Small intestine (tissue), 7 donors: ENCODE measurements at regions not wholly inside any gene's neighbourhood (a gene's known extent, or its start where the extent isn't known, plus 50 kb on each side); places are given as distances from the start of the nearest gene placed in this dataset.

Source experiments
- DNase-seq, 2 donors: peaks; one replicate each; pipeline versions ENCODE4 v3.0.0 to v3.0.0-alpha.2; 2013
- FAIRE-seq: peaks from 2 replicates; lab custom pipeline; 2012; peaks lifted over from hg19 to GRCh38; lab: Jason Lieb, UNC
- H3K27ac ChIP-seq, 3 donors: one replicate each; pipeline ENCODE4 v1.5.1; 2013; ENCODE audit warnings: low read length in 2 of 3, mild to moderate bottlenecking in 2 of 3, control low read depth in 1 of 3, inconsistent platforms in 1 of 3, low read depth in 1 of 3, moderate library complexity in 1 of 3
- H3K27me3 ChIP-seq, 3 donors: one replicate each; pipeline ENCODE4 v1.6.1; 2013; ENCODE audit warnings: low read length in 3 of 3, inconsistent platforms in 1 of 3; ENCODE audit not compliant: control insufficient read depth in 3 of 3, insufficient read depth in 3 of 3
- H3K36me3 ChIP-seq, 3 donors: one replicate each; pipeline ENCODE4 v1.6.1; 2013; ENCODE audit warnings: low read length in 3 of 3, inconsistent platforms in 1 of 3, low read depth in 1 of 3, mild to moderate bottlenecking in 1 of 3, moderate library complexity in 1 of 3; ENCODE audit not compliant: control insufficient read depth in 3 of 3, insufficient read depth in 2 of 3
- H3K4me1 ChIP-seq, 3 donors: one replicate each; pipeline ENCODE4 v1.6.1; 2013; ENCODE audit warnings: low read length in 2 of 3, inconsistent platforms in 1 of 3, low read depth in 1 of 3, mild to moderate bottlenecking in 1 of 3, moderate library complexity in 1 of 3; ENCODE audit not compliant: control insufficient read depth in 3 of 3, insufficient read depth in 2 of 3
- H3K4me3 ChIP-seq, 3 donors: one replicate each; pipeline ENCODE4 v1.5.1; 2013; ENCODE audit warnings: low read length in 3 of 3, control low read depth in 1 of 3, inconsistent platforms in 1 of 3, low read depth in 1 of 3, mild to moderate bottlenecking in 1 of 3, moderate library complexity in 1 of 3
- H3K9me3 ChIP-seq, 2 donors: one replicate each; pipeline ENCODE4 v1.6.1; 2013; ENCODE audit warnings: low read depth in 1 of 2, low read length in 1 of 2; ENCODE audit not compliant: control insufficient read depth in 2 of 2, insufficient read depth in 1 of 2
- WGBS, 3 donors: extraction: QIAGEN DNeasy Blood & Tissue Kit; methylation state at CpG; one replicate each; pipeline ENCODE4 v1.1.7; 2013; 5-methylcytosine and 5-hydroxymethylcytosine counted together
- donor health status: healthy with polysubstance abuse.
- donor health status: control.
- donor health status: control.
- donor health status: Bipolar disorder and iron deficiency.
- donor health status: healthy.

GRCh38 chr2:8462899-8463648 lies 218.8 kb upstream of the ID2 start:
- DNase-seq: no peak
- Histone ChIP-seq H3K9me3 (no peaks in the 10 kb centered on the region), H3K36me3 (no peaks in the 10 kb centered on the region), H3K27me3 (no peaks in the 10 kb centered on the region), H3K27ac (no peak overlapping the region), H3K4me1 (peaks cover 0 to 14% (median 0%) of the 10 kb centered on the region in 3 donors), H3K4me3 (no peak overlapping the region)
- WGBS, 3 donors: 90 to 96% (median 96%) methylated on average over 18 of the region's 18 CpGs
- no peak for FAIRE-seq

DNA sequence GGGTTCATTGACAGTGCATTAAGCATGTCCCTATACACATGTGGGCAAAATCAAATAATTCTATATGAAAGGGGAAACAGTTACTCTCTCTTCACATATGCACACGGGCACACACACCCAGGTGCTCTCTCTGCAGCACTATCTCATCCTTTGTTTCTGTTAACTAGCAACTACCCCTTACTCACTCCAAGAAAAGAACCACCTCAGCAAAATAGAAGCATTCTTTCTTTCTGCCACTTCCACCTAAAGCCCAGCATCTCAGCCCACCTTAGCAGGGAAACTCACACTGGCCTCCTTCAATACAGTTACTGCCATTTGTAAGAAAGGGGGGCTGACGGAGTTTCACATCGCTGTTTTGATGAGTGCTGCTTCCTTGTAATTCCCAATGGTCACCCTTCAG lies 216.3 kb upstream of the ID2 start:
- Histone ChIP-seq H3K9me3 (no peaks in the 10 kb centered on the region), H3K4me1 (no peaks in the 10 kb centered on the region), H3K36me3 (no peaks in the 10 kb centered on the region), H3K27me3 (no peaks in the 10 kb centered on the region), H3K4me3 (no peak overlapping the region), H3K27ac (no peak overlapping the region)
- no peak for DNase-seq
- no peak for FAIRE-seq
- 89 to 99% (median 96%) methylated on average over 3 of the region's 3 CpGs for WGBS, 3 donors

DNA sequence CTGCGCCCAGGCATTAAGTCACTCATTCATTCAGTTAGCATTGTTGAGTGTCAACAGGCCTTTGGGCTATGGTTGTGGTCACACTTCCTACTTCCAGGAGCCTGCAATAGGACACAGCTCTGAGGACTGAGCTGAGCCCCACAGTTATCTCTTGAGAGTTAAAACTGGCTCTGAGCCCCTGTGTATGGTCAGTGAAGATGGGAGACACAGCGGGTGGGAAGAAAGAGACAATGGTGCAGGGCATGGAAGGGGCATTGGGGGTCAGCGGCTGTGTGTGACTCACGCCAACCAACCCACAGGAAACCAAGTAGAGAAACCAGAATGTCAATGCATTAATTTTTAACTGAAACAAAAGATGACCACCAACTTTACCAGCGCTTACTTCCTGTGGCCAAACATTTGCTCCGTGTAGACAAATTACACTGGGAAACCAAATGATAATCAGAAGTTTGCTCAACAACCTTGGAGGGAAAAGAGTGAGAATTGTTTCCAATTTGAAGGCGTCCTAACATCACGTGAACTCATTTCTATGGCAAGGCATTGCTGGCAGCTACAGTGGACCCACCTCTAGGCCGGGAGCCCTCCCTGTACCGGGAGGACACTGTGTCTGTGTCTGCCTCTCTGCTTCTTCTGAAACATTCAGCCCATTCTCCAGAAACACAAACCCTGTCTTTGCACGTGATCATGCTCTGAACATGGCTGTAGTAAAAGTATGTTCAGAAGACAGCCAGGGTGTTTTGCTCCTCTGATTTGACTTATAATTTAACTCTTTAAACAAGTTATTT lies 212.0 kb upstream of the ID2 start:
- no peak overlapping the region for H3K27ac ChIP-seq
- WGBS, 3 donors: 85 to 90% (median 87%) methylated on average over 11 of the region's 11 CpGs

GRCh38 chr2:8472545-8473323 lies 209.1 kb upstream of the ID2 start:
- H3K36me3 ChIP-seq: no peaks in the 10 kb centered on the region
- no peak for FAIRE-seq
- H3K9me3 ChIP-seq: no peaks in the 10 kb centered on the region
- H3K4me3 ChIP-seq: no peak overlapping the region
- WGBS, 3 donors: 42 to 66% (median 45%) methylated on average over 7 of the region's 7 CpGs
- H3K27me3 ChIP-seq: no peaks in the 10 kb centered on the region
- peak overlapping the region; percentile 45 to 97 (median 75) for H3K27ac ChIP-seq
- peak; percentile 64 to 79 for DNase-seq
- peaks cover 16 to 50% (median 22%) of the 10 kb centered on the region in 3 donors for H3K4me1 ChIP-seq

More for the DNA sequence above, 212.0 kb upstream of the ID2 start:
- no peaks in the 10 kb centered on the region for H3K36me3 ChIP-seq
- H3K4me1 ChIP-seq: peaks cover 4 to 28% (median 14%) of the 10 kb centered on the region in 3 donors
- FAIRE-seq: no peak
- no peaks in the 10 kb centered on the region for H3K27me3 ChIP-seq
- no peak overlapping the region for H3K4me3 ChIP-seq
- no peaks in the 10 kb centered on the region for H3K9me3 ChIP-seq
- no peak for DNase-seq

GRCh38 chr2:8475349-8476031 lies 206.4 kb upstream of the ID2 start:
- FAIRE-seq (no peak), DNase-seq (peak; percentile 93 to 94)
- no peaks in the 10 kb centered on the region for H3K36me3 ChIP-seq
- H3K27ac ChIP-seq: peak overlapping the region; percentile 36 to 97 (median 94)
- WGBS, 3 donors: 13 to 48% (median 27%) methylated on average over 13 of the region's 13 CpGs
- no peaks in the 10 kb centered on the region for H3K9me3 ChIP-seq
- H3K4me1 ChIP-seq: peaks cover 20 to 72% (median 30%) of the 10 kb centered on the region in 3 donors
- H3K4me3 ChIP-seq: no peak overlapping the region
- no peaks in the 10 kb centered on the region for H3K27me3 ChIP-seq

DNA sequence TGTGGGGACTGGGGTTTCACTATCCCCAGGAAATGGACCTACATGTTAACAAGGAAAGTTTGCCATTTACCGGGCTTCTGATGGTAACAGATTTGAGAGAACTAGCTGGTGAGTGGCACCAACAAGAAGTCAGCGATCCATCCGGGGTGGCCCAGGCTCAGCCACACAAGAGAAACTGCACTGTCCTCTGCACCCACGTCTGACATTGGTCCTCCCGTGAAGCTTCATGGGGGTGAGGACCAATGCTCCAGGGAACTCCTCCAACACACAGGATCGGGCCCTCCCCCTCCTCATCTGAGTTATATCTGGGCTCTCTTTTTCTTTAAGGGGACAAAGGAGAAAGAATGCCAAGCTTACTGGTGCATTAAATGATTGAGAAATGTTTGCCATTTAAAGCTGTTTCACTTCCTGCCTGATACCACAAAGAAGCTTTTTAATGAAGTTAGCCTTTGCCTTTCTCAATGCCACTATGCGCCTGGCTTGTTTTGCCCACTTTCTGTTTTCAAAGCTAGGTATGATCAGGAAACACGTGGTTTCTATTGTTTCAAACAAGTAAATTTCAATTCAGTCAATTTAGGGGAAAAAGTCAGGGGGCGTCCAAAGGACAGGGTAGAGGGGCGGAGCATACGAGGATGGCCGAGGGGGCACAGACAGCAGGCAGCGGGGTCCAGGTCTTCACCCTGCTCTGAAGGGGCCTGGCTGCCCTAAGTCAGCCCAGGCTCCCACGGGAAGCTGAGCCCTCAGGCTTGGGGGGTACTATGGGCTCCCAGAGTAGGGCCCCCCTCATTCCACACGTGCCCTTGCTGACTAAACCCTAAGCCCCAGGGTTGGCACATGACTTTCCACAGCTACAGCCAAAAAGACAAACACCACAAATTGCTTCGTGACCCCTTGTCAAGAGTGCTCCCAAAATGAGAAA lies 204.0 kb upstream of the ID2 start:
- DNase-seq: peak in 1 of 2 donors; percentile 40
- peak overlapping the region; percentile 73 to 86 (median 82) for H3K27ac ChIP-seq

DNA sequence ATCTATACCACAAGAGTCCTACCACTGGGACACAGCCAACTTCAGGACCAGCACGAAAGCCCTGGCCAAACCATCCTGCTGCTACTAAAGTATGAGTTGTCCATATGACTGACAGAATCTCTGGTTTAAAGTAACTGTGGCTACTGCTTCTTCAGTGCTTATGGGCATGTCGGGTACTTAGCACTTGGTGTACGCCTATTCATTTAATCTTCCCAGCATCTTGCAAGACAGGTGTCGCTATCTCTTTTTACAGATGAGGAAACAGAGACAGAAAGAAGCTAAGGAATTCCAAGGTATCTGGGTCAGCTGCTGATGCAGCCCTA lies 203.4 kb upstream of the ID2 start:
- Histone ChIP-seq H3K27ac (peak overlapping the region in 2 of 3 donors; percentile 82 to 86), H3K4me3 (no peak overlapping the region), H3K9me3 (no peaks in the 10 kb centered on the region), H3K4me1 (peaks cover 19 to 54% (median 23%) of the 10 kb centered on the region in 3 donors), H3K36me3 (no peaks in the 10 kb centered on the region), H3K27me3 (no peaks in the 10 kb centered on the region)
- 72 to 83% (median 80%) methylated on average over 4 of the region's 4 CpGs for WGBS, 3 donors
- DNase-seq: no peak
- FAIRE-seq: no peak

More for the DNA sequence above, 204.0 kb upstream of the ID2 start:
- Histone ChIP-seq H3K9me3 (no peaks in the 10 kb centered on the region), H3K36me3 (no peaks in the 10 kb centered on the region), H3K27me3 (no peaks in the 10 kb centered on the region), H3K4me1 (peaks cover 20 to 60% (median 24%) of the 10 kb centered on the region in 3 donors), H3K4me3 (no peak overlapping the region)
- no peak for FAIRE-seq
- 52 to 70% (median 55%) methylated on average over 16 of the region's 16 CpGs for WGBS, 3 donors
